OCI-LY1 (cell line): ENCODE measurements at regions not wholly inside any gene's neighbourhood (a gene's known extent, or its start where the extent isn't known, plus 50 kb on each side); places are given as distances from the start of the nearest gene placed in this dataset.

Experiments
- EZH2 ChIP-seq: fragments of 200-600 bp; sonication (generic), shearing (Covaris generic); IDR thresholded peaks from 2 replicates; pipeline ENCODE4 v1.8.0; 2017; ENCODE audit warnings: borderline replicate concordance, mixed run types, mild to moderate bottlenecking, antibody characterized with exemption, low read length, moderate library complexity, mixed read lengths
- TF ChIP-seq, protein P1 (sequence below): fragments of 200-600 bp; sonication (generic), shearing (Covaris generic); IDR thresholded peaks from 2 replicates; pipeline ENCODE4 v1.5.1; 2017; ENCODE audit warnings: mild to moderate bottlenecking, antibody characterized with exemption, low read length, moderate library complexity, mixed read lengths

DNA sequence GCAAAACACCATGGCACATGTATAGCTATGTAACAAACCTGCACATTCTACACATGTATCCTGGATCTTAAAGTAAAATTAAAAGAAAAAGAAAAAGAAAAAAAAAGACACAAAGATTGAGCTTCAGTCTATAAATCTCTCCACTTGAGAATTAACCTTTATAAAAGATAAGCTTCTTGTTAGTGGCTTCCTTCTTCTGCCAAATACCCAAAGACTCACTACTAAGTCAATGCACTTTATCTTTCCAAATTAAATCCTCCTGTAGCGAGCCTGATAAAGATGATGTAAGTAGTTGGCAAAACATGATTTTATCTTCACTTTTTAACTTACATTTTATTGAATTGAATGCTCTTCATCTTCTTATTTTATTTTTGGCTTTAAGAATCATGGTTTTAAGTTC, 349.9 kb downstream of the TRIB2 start:
- TF ChIP-seq, protein P1, sequence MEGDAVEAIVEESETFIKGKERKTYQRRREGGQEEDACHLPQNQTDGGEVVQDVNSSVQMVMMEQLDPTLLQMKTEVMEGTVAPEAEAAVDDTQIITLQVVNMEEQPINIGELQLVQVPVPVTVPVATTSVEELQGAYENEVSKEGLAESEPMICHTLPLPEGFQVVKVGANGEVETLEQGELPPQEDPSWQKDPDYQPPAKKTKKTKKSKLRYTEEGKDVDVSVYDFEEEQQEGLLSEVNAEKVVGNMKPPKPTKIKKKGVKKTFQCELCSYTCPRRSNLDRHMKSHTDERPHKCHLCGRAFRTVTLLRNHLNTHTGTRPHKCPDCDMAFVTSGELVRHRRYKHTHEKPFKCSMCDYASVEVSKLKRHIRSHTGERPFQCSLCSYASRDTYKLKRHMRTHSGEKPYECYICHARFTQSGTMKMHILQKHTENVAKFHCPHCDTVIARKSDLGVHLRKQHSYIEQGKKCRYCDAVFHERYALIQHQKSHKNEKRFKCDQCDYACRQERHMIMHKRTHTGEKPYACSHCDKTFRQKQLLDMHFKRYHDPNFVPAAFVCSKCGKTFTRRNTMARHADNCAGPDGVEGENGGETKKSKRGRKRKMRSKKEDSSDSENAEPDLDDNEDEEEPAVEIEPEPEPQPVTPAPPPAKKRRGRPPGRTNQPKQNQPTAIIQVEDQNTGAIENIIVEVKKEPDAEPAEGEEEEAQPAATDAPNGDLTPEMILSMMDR = no peak
- no peak for TF ChIP-seq EZH2
